ENCODE measurements at regions not wholly inside any gene's neighbourhood (a gene's known extent, or its start where the extent isn't known, plus 50 kb on each side); places are given as distances from the start of the nearest gene placed in this dataset.

- TF ChIP-seq CTCF (IDR thresholded peaks at IDR 0.05), result no peak
- H2AFZ ChIP-seq, result no peak overlapping the region
- no peak overlapping the region for H3K9ac ChIP-seq
- H3K4me1 ChIP-seq, result no peaks in the 10 kb centered on the region
- H3K9me3 ChIP-seq (ENCODE audit: control insufficient read depth, low read length), result no peaks in the 10 kb centered on the region
- H3K4me2 ChIP-seq (ENCODE audit: low read length), result no peak overlapping the region
- H3K27me3 ChIP-seq (ENCODE audit: control insufficient read depth, insufficient read depth, low read length), result no peaks in the 10 kb centered on the region
- no peak overlapping the region for H3K27ac ChIP-seq
- H3K36me3 ChIP-seq (ENCODE audit: control insufficient read depth, insufficient read depth, low read length), result no peaks in the 10 kb centered on the region
- no peak overlapping the region for H3K4me3 ChIP-seq (ENCODE audit: low read depth, low read length)
- H3K79me2 ChIP-seq, result no peaks in the 10 kb centered on the region
Measured at GRCh38 chr2:18074476-18074875, 196.0 kb downstream of the KCNS3 start.

- TF ChIP-seq CTCF (IDR thresholded peaks at IDR 0.05), result no peak
- no peaks in the 10 kb centered on the region for H3K9me3 ChIP-seq (ENCODE audit: control insufficient read depth, low read length)
- no peak overlapping the region for H3K27ac ChIP-seq
- no peaks in the 10 kb centered on the region for H3K4me1 ChIP-seq
- no peaks in the 10 kb centered on the region for H3K79me2 ChIP-seq
- H3K9ac ChIP-seq, result no peak overlapping the region
- no peak overlapping the region for H2AFZ ChIP-seq
- no peaks in the 10 kb centered on the region for H3K27me3 ChIP-seq (ENCODE audit: control insufficient read depth, insufficient read depth, low read length)
- H3K4me3 ChIP-seq (ENCODE audit: low read depth, low read length), result no peak overlapping the region
- no peak overlapping the region for H3K4me2 ChIP-seq (ENCODE audit: low read length)
- no peaks in the 10 kb centered on the region for H3K36me3 ChIP-seq (ENCODE audit: control insufficient read depth, insufficient read depth, low read length)
Measured at GRCh38 chr2:18073601-18074000, 195.1 kb downstream of the KCNS3 start.

- H3K4me1 ChIP-seq, result no peaks in the 10 kb centered on the region
- no peak overlapping the region for H3K4me2 ChIP-seq (ENCODE audit: low read length)
- no peak for TF ChIP-seq CTCF (IDR thresholded peaks at IDR 0.05)
- H3K9ac ChIP-seq, result no peak overlapping the region
- H3K4me3 ChIP-seq (ENCODE audit: low read depth, low read length), result no peak overlapping the region
- no peaks in the 10 kb centered on the region for H3K79me2 ChIP-seq
- no peaks in the 10 kb centered on the region for H3K9me3 ChIP-seq (ENCODE audit: control insufficient read depth, low read length)
- no peaks in the 10 kb centered on the region for H3K27me3 ChIP-seq (ENCODE audit: control insufficient read depth, insufficient read depth, low read length)
- no peak overlapping the region for H3K27ac ChIP-seq
- H2AFZ ChIP-seq, result no peak overlapping the region
- H3K36me3 ChIP-seq (ENCODE audit: control insufficient read depth, insufficient read depth, low read length), result no peaks in the 10 kb centered on the region
Measured at GRCh38 chr2:18067588-18068384, 189.3 kb downstream of the KCNS3 start.

- TF ChIP-seq CTCF (IDR thresholded peaks at IDR 0.05), result no peak
Measured at GRCh38 chr2:18066894-18067293, 188.4 kb downstream of the KCNS3 start.

GRCh38 chr2:18066066-18066465 lies 187.6 kb downstream of the KCNS3 start:
- H3K4me2 ChIP-seq (ENCODE audit: low read length), result no peak overlapping the region
- no peak overlapping the region for H3K9ac ChIP-seq
- no peak for TF ChIP-seq CTCF (IDR thresholded peaks at IDR 0.05)
- H3K27ac ChIP-seq, result no peak overlapping the region
- no peaks in the 10 kb centered on the region for H3K9me3 ChIP-seq (ENCODE audit: control insufficient read depth, low read length)
- H3K27me3 ChIP-seq (ENCODE audit: control insufficient read depth, insufficient read depth, low read length), result no peaks in the 10 kb centered on the region
- H3K79me2 ChIP-seq, result no peaks in the 10 kb centered on the region
- H2AFZ ChIP-seq, result no peak overlapping the region
- no peaks in the 10 kb centered on the region for H3K36me3 ChIP-seq (ENCODE audit: control insufficient read depth, insufficient read depth, low read length)
- H3K4me3 ChIP-seq (ENCODE audit: low read depth, low read length), result no peak overlapping the region
- no peaks in the 10 kb centered on the region for H3K4me1 ChIP-seq

More at GRCh38 chr2:18066894-18067293, 188.4 kb downstream of the KCNS3 start:
- no peak overlapping the region for H3K4me3 ChIP-seq (ENCODE audit: low read depth, low read length)
- no peaks in the 10 kb centered on the region for H3K79me2 ChIP-seq
- no peaks in the 10 kb centered on the region for H3K4me1 ChIP-seq
- no peak overlapping the region for H3K9ac ChIP-seq
- no peak overlapping the region for H2AFZ ChIP-seq
- no peaks in the 10 kb centered on the region for H3K9me3 ChIP-seq (ENCODE audit: control insufficient read depth, low read length)
- H3K4me2 ChIP-seq (ENCODE audit: low read length), result no peak overlapping the region
- no peaks in the 10 kb centered on the region for H3K27me3 ChIP-seq (ENCODE audit: control insufficient read depth, insufficient read depth, low read length)
- H3K27ac ChIP-seq, result no peak overlapping the region
- H3K36me3 ChIP-seq (ENCODE audit: control insufficient read depth, insufficient read depth, low read length), result no peaks in the 10 kb centered on the region

Data from parathyroid adenoma (tissue), 2 donors.